RWPE2 (cell line): ENCODE measurements at regions not wholly inside any gene's neighbourhood (a gene's known extent, or its start where the extent isn't known, plus 50 kb on each side); places are given as distances from the start of the nearest gene placed in this dataset.

Experiments used
- ATAC-seq: fragments of 200-7000 bp; cut with Tn5 transposase; 3 replicates; pipeline ENCODE4 v1.9.1; 2021; ENCODE audit warnings: low read depth
- DNase-seq: peaks from one replicate; pipeline ENCODE4 v3.0.0-alpha.2; 2020; ENCODE audit warnings: low spot score
- H3K27ac ChIP-seq: fragments of 450-650 bp; 2 replicates; pipeline ENCODE4 v1.5.1; 2017; ENCODE audit warnings: mild to moderate bottlenecking; ENCODE audit not compliant: poor library complexity, severe bottlenecking
- H3K27me3 ChIP-seq: fragments of 250-450 bp; sonication (Bioruptor Pico); 2 replicates; pipeline ENCODE4 v1.5.1; 2021; ENCODE audit warnings: mild to moderate bottlenecking, moderate library complexity; ENCODE audit not compliant: insufficient read depth, poor library complexity, severe bottlenecking
- H3K36me3 ChIP-seq: fragments of 250-450 bp; sonication (Bioruptor Pico); 2 replicates; pipeline ENCODE4 v1.5.1; 2020; ENCODE audit warnings: low read depth, mild to moderate bottlenecking, moderate library complexity
- H3K4me1 ChIP-seq: fragments of 250-450 bp; sonication (Bioruptor Pico); 2 replicates; pipeline ENCODE4 v1.5.1; 2021; ENCODE audit warnings: mild to moderate bottlenecking, moderate library complexity; ENCODE audit not compliant: insufficient read depth, poor library complexity, severe bottlenecking
- H3K4me3 ChIP-seq: fragments of 250-450 bp; sonication (Bioruptor Pico); 2 replicates; pipeline ENCODE4 v1.5.1; 2021; ENCODE audit warnings: mild to moderate bottlenecking, moderate library complexity; ENCODE audit not compliant: severe bottlenecking
- H3K9me3 ChIP-seq: fragments of 250-450 bp; sonication (Bioruptor Pico); 2 replicates; pipeline ENCODE4 v1.5.1; 2021; ENCODE audit warnings: mild to moderate bottlenecking, moderate library complexity; ENCODE audit not compliant: severe bottlenecking
- TF ChIP-seq, protein P1 (sequence below): fragments of 450-650 bp; IDR thresholded peaks from one replicate; pipeline ENCODE4 v1.5.1; 2017; ENCODE audit warnings: mild to moderate bottlenecking, moderate library complexity; ENCODE audit not compliant: poor library complexity, severe bottlenecking

DNA sequence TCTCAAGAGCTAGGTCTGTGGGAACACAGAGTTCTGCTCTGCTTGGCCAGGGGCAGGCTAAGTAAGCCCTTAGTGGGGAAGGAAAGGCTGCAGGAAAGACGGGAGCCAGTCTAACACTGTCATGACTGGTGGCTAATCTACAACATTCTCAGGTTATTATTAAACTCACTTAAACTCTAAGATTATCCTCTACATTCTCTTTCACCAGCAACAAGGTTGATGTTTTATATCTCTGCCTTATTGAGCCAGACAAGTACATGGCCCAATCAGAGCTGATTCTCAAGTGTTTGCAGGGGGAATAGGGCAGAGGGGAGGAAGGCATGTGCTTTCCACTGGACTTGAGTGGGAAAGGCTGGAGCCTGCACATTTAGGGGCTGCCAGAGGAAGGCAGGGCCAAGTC, 50.9 kb upstream of the FAM241A start:
- Histone ChIP-seq H3K9me3 (no peaks in the 10 kb centered on the region), H3K27me3 (no peaks in the 10 kb centered on the region), H3K27ac (no peak overlapping the region), H3K4me3 (no peak overlapping the region), H3K36me3 (no peaks in the 10 kb centered on the region), H3K4me1 (no peaks in the 10 kb centered on the region)
- DNase-seq (no peak), ATAC-seq (no peak)
- TF ChIP-seq, protein P1, sequence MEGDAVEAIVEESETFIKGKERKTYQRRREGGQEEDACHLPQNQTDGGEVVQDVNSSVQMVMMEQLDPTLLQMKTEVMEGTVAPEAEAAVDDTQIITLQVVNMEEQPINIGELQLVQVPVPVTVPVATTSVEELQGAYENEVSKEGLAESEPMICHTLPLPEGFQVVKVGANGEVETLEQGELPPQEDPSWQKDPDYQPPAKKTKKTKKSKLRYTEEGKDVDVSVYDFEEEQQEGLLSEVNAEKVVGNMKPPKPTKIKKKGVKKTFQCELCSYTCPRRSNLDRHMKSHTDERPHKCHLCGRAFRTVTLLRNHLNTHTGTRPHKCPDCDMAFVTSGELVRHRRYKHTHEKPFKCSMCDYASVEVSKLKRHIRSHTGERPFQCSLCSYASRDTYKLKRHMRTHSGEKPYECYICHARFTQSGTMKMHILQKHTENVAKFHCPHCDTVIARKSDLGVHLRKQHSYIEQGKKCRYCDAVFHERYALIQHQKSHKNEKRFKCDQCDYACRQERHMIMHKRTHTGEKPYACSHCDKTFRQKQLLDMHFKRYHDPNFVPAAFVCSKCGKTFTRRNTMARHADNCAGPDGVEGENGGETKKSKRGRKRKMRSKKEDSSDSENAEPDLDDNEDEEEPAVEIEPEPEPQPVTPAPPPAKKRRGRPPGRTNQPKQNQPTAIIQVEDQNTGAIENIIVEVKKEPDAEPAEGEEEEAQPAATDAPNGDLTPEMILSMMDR: no peak
